ENCODE measurements at regions not wholly inside any gene's neighbourhood (a gene's known extent, or its start where the extent isn't known, plus 50 kb on each side); places are given as distances from the start of the nearest gene placed in this dataset.

DNA sequence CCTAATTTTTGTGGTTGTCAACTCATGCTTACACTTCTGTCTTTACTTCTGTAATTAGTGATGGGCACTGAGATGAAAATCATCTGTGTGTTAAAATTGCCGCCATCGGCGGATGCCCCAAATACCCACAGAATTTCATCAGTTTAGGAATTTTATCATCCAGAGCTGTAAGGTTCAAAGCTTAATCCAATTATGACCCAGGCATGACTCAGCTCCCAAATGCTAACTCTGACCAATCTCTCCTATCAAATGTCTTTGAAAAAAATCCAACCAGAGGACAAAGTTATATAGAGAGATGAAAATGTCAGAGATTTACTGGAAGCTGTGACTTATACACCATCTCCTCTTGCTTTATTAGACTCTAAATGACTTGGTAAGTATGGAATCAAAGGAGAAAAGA lies 1048.7 kb upstream of the PRKX start:
- BruUV-seq (replicated peaks): no TSS peak
- H3K27ac ChIP-seq (ENCODE audit: control insufficient read depth, insufficient read depth): no peak overlapping the region
- 97% methylated on average over 3 of the region's 3 CpGs for WGBS (ENCODE audit: insufficient coverage, insufficient replicate concordance, low lambda C conversion rate, missing lambda C conversion rate)
- H3K79me2 ChIP-seq (ENCODE audit: control insufficient read depth, insufficient read depth, low read length): no peaks in the 10 kb centered on the region
- RAD21 ChIA-PET (ENCODE audit: unreplicated experiment): no interaction called here
- no peaks in the 10 kb centered on the region for H3K36me3 ChIP-seq (ENCODE audit: control insufficient read depth in 2 of 2, insufficient read depth in 2 of 2, low read length in 1 of 2)
- H3K9me3 ChIP-seq (replicated peaks; ENCODE audit: control insufficient read depth, insufficient read depth, low read length): no peaks in the 10 kb centered on the region
- no peaks in the 10 kb centered on the region for H3K27me3 ChIP-seq (replicated peaks in 1 of 2; ENCODE audit: control insufficient read depth in 2 of 2, insufficient read depth in 2 of 2, low read length in 1 of 2)
- ATAC-seq: no peak
- H3K4me3 ChIP-seq: no peak overlapping the region
- no peak overlapping the region for H2AFZ ChIP-seq (ENCODE audit: control insufficient read depth, low read depth, low read length)
- POLR2A ChIA-PET: no interaction called here
- TF ChIP-seq CHD2 (IDR thresholded peaks at IDR 0.05; ENCODE audit: borderline replicate concordance, low read depth, low read length) (no peak), ZNF274 (IDR thresholded peaks at IDR 0.05; ENCODE audit: insufficient read depth, insufficient read length) (no peak), POLR2AphosphoS2 (IDR thresholded peaks at IDR 0.05; ENCODE audit: low read depth, low read length) (no peak), CBX5 (IDR thresholded peaks at IDR 0.05; ENCODE audit: low read depth) (no peak)
- no peak for FAIRE-seq
- H3K4me1 ChIP-seq (ENCODE audit: control insufficient read depth, insufficient read depth, low read length): no peaks in the 10 kb centered on the region
- no peak overlapping the region for H3K9ac ChIP-seq (ENCODE audit: control insufficient read depth, insufficient read depth, low read length)
- in situ Hi-C loops (cut with MboI) (no loop called here), intact Hi-C loops (cut with micrococcal nuclease; ENCODE audit: unreplicated experiment) (no loop called here)
- no peak for DNase-seq (ENCODE audit: low read depth, low spot score)
- SMC1A ChIA-PET (ENCODE audit: uncharacterized antibody, unreplicated experiment): no interaction called here
- no peak overlapping the region for H3K4me2 ChIP-seq (ENCODE audit: control insufficient read depth, insufficient read depth)
- no peaks in the 10 kb centered on the region for H4K20me1 ChIP-seq (ENCODE audit: control insufficient read depth, insufficient read depth)
- CTCF ChIA-PET: no interaction called here

DNA sequence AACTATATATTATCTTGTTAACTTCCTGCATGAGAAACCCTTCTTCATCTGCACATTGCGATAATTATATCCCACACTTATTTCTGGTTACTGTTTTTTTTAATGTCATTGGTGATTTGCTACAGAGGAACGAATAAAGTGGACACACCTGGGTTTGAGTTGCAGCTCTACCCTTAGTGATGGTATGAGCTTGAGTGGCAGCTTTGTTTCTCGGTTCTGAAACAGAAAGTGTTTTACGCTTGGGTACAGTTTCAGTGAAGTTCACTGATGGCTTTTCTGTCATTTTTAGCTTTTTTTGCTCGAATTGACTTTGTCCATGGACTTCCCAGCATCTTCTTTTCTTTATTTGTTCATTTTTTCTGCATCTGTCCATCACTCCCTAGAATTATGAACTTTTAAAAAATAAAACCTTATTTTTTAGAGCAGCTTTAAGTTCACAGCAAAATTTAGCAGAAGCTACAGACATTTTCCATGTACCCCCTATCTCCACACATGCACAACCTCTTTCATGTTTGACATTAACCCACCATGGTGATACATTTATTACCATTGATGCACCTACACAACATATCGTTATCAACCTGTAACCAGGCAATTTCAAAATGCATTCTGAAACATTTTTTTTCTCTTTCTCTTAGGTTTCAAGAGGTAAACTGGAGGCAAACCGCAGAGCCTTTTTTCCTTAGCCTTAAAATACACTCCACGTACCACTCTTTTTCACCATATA lies 1041.6 kb upstream of the PRKX start:
- FAIRE-seq: no peak
- peak; percentile 68 for ATAC-seq
- Histone ChIP-seq H3K79me2 (ENCODE audit: control insufficient read depth, insufficient read depth, low read length) (no peaks in the 10 kb centered on the region), H4K20me1 (ENCODE audit: control insufficient read depth, insufficient read depth) (no peaks in the 10 kb centered on the region), H2AFZ (ENCODE audit: control insufficient read depth, low read depth, low read length) (no peak overlapping the region), H3K4me2 (ENCODE audit: control insufficient read depth, insufficient read depth) (no peak overlapping the region), H3K27ac (ENCODE audit: control insufficient read depth, insufficient read depth) (no peak overlapping the region), H3K36me3 (ENCODE audit: control insufficient read depth in 2 of 2, insufficient read depth in 2 of 2, low read length in 1 of 2) (no peaks in the 10 kb centered on the region), H3K9me3 (replicated peaks; ENCODE audit: control insufficient read depth, insufficient read depth, low read length) (no peaks in the 10 kb centered on the region), H3K9ac (ENCODE audit: control insufficient read depth, insufficient read depth, low read length) (no peak overlapping the region), H3K4me1 (ENCODE audit: control insufficient read depth, insufficient read depth, low read length) (no peaks in the 10 kb centered on the region), H3K4me3 (no peak overlapping the region), H3K27me3 (replicated peaks in 1 of 2; ENCODE audit: control insufficient read depth in 2 of 2, insufficient read depth in 2 of 2, low read length in 1 of 2) (no peaks in the 10 kb centered on the region)
- CTCF ChIA-PET: no interaction called here
- no TSS peak for BruUV-seq (replicated peaks)
- SMC1A ChIA-PET (ENCODE audit: uncharacterized antibody, unreplicated experiment): interaction anchor here (0.7 to 1.2 kb wide), 2 partner anchors 14 to 98 kb away, joined by 3 read pairs; no protein-coding TSS in a partner anchor
- no peak for DNase-seq (ENCODE audit: low read depth, low spot score)
- POLR2A ChIA-PET: no interaction called here
- intact Hi-C loops (cut with micrococcal nuclease; ENCODE audit: unreplicated experiment) (no loop called here), in situ Hi-C loops (cut with MboI) (no loop called here)
- RAD21 ChIA-PET (ENCODE audit: unreplicated experiment): interaction anchor here (0.6 kb wide), 1 partner anchor 793 kb away, joined by 3 read pairs; no protein-coding TSS in a partner anchor
- TF ChIP-seq, protein P1, sequence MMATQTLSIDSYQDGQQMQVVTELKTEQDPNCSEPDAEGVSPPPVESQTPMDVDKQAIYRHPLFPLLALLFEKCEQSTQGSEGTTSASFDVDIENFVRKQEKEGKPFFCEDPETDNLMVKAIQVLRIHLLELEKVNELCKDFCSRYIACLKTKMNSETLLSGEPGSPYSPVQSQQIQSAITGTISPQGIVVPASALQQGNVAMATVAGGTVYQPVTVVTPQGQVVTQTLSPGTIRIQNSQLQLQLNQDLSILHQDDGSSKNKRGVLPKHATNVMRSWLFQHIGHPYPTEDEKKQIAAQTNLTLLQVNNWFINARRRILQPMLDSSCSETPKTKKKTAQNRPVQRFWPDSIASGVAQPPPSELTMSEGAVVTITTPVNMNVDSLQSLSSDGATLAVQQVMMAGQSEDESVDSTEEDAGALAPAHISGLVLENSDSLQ (IDR thresholded peaks at IDR 0.05): peak; percentile 88
- TF ChIP-seq, protein P2, sequence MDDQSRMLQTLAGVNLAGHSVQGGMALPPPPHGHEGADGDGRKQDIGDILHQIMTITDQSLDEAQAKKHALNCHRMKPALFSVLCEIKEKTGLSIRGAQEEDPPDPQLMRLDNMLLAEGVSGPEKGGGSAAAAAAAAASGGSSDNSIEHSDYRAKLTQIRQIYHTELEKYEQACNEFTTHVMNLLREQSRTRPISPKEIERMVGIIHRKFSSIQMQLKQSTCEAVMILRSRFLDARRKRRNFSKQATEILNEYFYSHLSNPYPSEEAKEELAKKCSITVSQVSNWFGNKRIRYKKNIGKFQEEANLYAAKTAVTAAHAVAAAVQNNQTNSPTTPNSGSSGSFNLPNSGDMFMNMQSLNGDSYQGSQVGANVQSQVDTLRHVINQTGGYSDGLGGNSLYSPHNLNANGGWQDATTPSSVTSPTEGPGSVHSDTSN (IDR thresholded peaks at IDR 0.05; ENCODE audit: insufficient replicate concordance, low read depth, low read length): peak; percentile 55
- TF ChIP-seq IKZF1 (conservative IDR thresholded peaks at IDR 0.05): no peak
- 13% methylated on average over 8 of the region's 8 CpGs for WGBS (ENCODE audit: insufficient coverage, insufficient replicate concordance, low lambda C conversion rate, missing lambda C conversion rate)

Measured in GM12878 (cell line).